Prostate gland (tissue), 2 donors: ENCODE measurements at regions not wholly inside any gene's neighbourhood (a gene's known extent, or its start where the extent isn't known, plus 50 kb on each side); places are given as distances from the start of the nearest gene placed in this dataset.

Experiments
- DNase-seq: peaks from one replicate; pipeline ENCODE4 v3.0.0-alpha.2; 2019; ENCODE audit warnings: low spot score
- H3K27ac ChIP-seq, 2 donors: fragments of 200-600 bp; sonication (generic); 2 replicates each; pipeline ENCODE4 v1.5.1; 2017 to 2019
- H3K27me3 ChIP-seq: fragments of 200-600 bp; sonication (generic); replicated peaks from 2 replicates; pipeline ENCODE4 v1.5.1; 2019; ENCODE audit not compliant: insufficient read depth
- H3K36me3 ChIP-seq, 2 donors: fragments of 200-600 bp; sonication (generic); 1 replicate in 1 of 2; 2 replicates in 1 of 2; pipeline versions ENCODE4 v1.5.1 to v1.8.1; 2017 to 2019
- H3K4me1 ChIP-seq: fragments of 200-600 bp; sonication (generic); replicated peaks from 2 replicates; pipeline ENCODE4 v1.5.1; 2019
- H3K4me3 ChIP-seq, 2 donors: fragments of 200-600 bp; sonication (generic); 2 replicates each; pipeline ENCODE4 v1.5.1; 2017 to 2019
- H3K9me3 ChIP-seq: fragments of 200-600 bp; sonication (generic); 2 replicates; pipeline ENCODE4 v1.5.1; 2017
- POLR2A ChIP-seq: fragments of 450-650 bp; IDR thresholded peaks from one replicate; pipeline ENCODE4 v1.6.1; 2016; ENCODE audit warnings: antibody characterized with exemption, mild to moderate bottlenecking
- POLR2AphosphoS5 ChIP-seq: sonication (generic); formaldehyde crosslinking; IDR thresholded peaks from one replicate; pipeline ENCODE4 v1.6.1; 2017; ENCODE audit warnings: antibody characterized with exemption
- WGBS: methylation state at CpG from one replicate; pipeline ENCODE4 v1.1.5; 2018; 5-methylcytosine and 5-hydroxymethylcytosine counted together
- intact Hi-C: fragments of 100-400 bp; cut with DNase I; formaldehyde crosslinking; loops from one replicate; pipeline ENCODE4 v1.14.2; 2022
- TF ChIP-seq, protein P1 (sequence below), 4 experiments: fragments of 200-600 bp in 2 of 4; fragments of 450-650 bp in 2 of 4; sonication (generic) in 2 of 4; IDR thresholded peaks; 1 replicate in 3 of 4; 2 replicates in 1 of 4; pipeline ENCODE4 v1.5.1; 2016 to 2019; ENCODE audit warnings: antibody characterized with exemption in 4 of 4, mild to moderate bottlenecking in 2 of 4, moderate library complexity in 2 of 4

DNA sequence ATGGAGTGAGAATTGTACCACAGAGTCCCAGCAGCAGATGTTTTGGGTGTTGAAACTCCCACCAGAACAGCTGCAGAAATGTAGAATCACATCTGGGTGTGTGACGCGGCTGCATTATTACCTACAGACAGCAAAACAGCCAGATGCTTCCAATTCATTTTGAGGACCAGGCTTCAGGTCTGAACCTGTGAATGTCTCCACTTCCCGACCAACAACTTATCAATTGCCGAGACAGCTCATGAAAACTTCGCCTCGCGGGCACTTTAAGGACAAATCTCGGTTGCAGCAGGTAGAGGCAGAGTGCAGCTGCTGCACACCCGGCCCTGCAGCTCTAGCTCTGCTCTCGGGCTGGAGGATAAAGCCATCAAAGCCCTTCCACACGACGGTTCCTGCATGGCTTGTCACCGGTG is 202.0 kb downstream of the HRH4 start:
- 48% methylated on average over 13 of the region's 13 CpGs for WGBS
- TF ChIP-seq, protein P1, sequence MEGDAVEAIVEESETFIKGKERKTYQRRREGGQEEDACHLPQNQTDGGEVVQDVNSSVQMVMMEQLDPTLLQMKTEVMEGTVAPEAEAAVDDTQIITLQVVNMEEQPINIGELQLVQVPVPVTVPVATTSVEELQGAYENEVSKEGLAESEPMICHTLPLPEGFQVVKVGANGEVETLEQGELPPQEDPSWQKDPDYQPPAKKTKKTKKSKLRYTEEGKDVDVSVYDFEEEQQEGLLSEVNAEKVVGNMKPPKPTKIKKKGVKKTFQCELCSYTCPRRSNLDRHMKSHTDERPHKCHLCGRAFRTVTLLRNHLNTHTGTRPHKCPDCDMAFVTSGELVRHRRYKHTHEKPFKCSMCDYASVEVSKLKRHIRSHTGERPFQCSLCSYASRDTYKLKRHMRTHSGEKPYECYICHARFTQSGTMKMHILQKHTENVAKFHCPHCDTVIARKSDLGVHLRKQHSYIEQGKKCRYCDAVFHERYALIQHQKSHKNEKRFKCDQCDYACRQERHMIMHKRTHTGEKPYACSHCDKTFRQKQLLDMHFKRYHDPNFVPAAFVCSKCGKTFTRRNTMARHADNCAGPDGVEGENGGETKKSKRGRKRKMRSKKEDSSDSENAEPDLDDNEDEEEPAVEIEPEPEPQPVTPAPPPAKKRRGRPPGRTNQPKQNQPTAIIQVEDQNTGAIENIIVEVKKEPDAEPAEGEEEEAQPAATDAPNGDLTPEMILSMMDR (IDR thresholded peaks at IDR 0.05), result no peak
- TF ChIP-seq POLR2A (no peak), POLR2AphosphoS5 (no peak)
- Histone ChIP-seq H3K4me1 (no peaks in the 10 kb centered on the region), H3K27ac (no peak overlapping the region), H3K9me3 (no peaks in the 10 kb centered on the region), H3K4me3 (no peak overlapping the region), H3K27me3 (no peaks in the 10 kb centered on the region), H3K36me3 (no peaks in the 10 kb centered on the region)
- DNase-seq, result no peak
- intact Hi-C loops, result no loop called here

DNA sequence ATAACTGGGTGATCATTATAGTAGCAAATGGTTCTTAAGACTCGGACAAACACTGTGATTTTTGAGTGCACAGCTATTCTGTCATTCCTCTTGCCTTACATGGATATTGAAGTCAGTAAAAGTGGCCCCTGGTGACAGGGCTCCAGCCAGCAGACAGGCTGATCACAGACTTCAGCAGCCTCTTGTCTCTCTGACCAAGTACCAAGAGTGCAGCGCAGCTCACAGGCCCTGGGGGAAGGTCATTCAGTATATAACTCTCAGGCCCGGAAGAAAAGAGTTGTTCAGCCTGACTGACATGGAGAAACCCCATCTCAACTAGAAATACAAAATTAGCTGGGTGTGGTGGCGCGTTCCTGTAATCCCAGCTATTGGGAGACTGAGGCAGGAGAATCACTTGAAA is 202.6 kb downstream of the HRH4 start:
- H3K4me1 ChIP-seq, result no peaks in the 10 kb centered on the region
- H3K27ac ChIP-seq, result no peak overlapping the region
- H3K27me3 ChIP-seq, result no peaks in the 10 kb centered on the region
- WGBS, result 95% methylated on average over 5 of the region's 5 CpGs
- no peaks in the 10 kb centered on the region for H3K9me3 ChIP-seq
- DNase-seq, result no peak
- H3K36me3 ChIP-seq, result no peaks in the 10 kb centered on the region
- intact Hi-C loops, result no loop called here
- no peak overlapping the region for H3K4me3 ChIP-seq
- TF ChIP-seq POLR2AphosphoS5, result no peak
- TF ChIP-seq, protein P1 (IDR thresholded peaks at IDR 0.05), result no peak
- no peak for TF ChIP-seq POLR2A

DNA sequence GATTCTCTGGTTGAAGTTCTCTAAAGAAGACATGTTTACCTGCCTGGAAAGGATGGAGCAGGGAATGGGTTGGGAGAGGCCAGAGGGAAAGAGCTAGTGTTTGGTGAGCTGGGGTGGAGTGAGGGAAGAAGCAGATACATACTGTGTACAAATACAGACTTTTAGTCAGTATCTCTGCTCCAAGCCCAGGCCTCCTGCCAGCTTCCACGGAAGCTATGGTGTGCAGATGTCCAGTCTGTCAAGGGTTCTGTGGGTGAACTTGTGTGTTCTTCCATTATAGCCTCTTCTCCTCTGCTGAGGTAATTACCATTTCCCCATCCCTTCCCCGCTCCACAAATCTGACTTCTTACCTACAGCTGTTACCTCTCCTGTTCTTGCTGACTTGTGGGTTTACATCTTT is 208.6 kb downstream of the HRH4 start:
- TF ChIP-seq, protein P1 (IDR thresholded peaks at IDR 0.05), result no peak
- TF ChIP-seq POLR2A, result no peak
- Histone ChIP-seq H3K27ac (no peak overlapping the region), H3K4me1 (no peaks in the 10 kb centered on the region), H3K4me3 (no peak overlapping the region), H3K36me3 (no peaks in the 10 kb centered on the region), H3K9me3 (no peaks in the 10 kb centered on the region), H3K27me3 (no peaks in the 10 kb centered on the region)
- 70% methylated on average over 2 of the region's 2 CpGs for WGBS
- intact Hi-C loops, result no loop called here
- no peak for DNase-seq

DNA sequence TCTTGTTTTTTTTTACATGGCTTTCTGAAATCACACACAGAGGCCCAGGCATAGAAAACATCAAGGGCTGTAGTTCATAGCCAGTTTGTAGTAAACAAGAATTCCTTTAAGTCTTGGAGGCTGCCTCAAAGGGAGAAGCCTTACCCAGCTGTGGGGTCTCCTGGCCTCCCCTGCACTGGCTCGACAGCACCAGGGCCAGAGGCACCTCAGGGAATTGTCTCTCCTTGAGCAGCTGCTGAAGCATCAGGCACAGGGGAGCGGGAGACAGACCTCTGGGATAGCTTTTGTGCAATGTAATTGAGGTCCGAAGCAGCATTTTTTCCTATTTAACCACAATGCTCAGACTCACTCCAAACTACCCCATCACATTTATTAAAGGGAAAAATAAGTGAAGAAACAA is 209.1 kb downstream of the HRH4 start:
- intact Hi-C loops, result no loop called here
- 73% methylated on average over 3 of the region's 3 CpGs for WGBS
- TF ChIP-seq, protein P1 (IDR thresholded peaks at IDR 0.05), result no peak
- TF ChIP-seq POLR2AphosphoS5 (no peak), POLR2A (no peak)

DNA sequence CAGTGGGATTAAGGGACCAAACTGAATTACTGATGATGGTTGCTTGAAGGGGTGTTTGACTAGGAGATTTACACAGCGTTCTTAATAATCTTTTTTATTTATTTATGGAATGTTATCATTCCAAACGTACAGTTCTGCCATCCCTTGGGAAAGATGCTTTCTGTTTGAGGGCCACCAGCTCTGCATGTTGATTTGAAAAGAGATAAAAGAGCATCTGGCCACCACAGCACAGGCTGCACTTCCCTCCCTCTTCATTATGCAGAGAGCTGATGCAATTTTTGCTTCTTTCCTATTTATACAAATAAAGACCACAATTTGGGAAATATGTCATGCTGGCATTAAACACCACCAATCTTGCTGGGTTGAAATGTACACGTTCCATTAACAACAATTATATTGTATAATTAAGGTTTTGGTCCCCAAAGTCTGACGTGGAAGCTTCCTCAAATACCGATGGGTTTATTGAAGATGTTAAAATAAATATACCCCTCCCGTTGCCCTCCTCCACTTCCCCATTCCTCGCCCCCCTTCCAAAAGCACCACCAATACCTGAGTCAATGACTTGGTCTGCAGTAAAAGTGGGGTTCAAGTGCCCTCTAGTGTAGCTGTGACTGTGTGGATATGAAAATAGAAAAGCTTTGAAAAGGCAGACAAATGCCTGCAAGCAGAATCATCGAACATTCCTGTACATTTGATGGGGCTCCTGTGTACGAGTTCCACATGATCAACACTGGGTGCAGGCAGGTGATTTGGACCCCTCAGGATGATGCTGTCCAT is 211.9 kb downstream of the HRH4 start:
- intact Hi-C loops, result no loop called here
- Histone ChIP-seq H3K27ac (no peak overlapping the region), H3K9me3 (no peaks in the 10 kb centered on the region), H3K36me3 (no peaks in the 10 kb centered on the region), H3K4me1 (no peaks in the 10 kb centered on the region), H3K4me3 (no peak overlapping the region), H3K27me3 (no peaks in the 10 kb centered on the region)
- no peak for DNase-seq
- WGBS, result 24% methylated on average over 9 of the region's 9 CpGs
- TF ChIP-seq, protein P1 (IDR thresholded peaks at IDR 0.05), result no peak
- TF ChIP-seq POLR2AphosphoS5 (no peak), POLR2A (no peak)

More for the DNA sequence above, 209.1 kb downstream of the HRH4 start:
- no peak overlapping the region for H3K27ac ChIP-seq
- no peaks in the 10 kb centered on the region for H3K27me3 ChIP-seq
- no peak overlapping the region for H3K4me3 ChIP-seq
- no peak for DNase-seq
- no peaks in the 10 kb centered on the region for H3K9me3 ChIP-seq
- no peaks in the 10 kb centered on the region for H3K4me1 ChIP-seq
- no peaks in the 10 kb centered on the region for H3K36me3 ChIP-seq
